ENCODE measurements at regions not wholly inside any gene's neighbourhood (a gene's known extent, or its start where the extent isn't known, plus 50 kb on each side); places are given as distances from the start of the nearest gene placed in this dataset.
A peak's percentile ranks its signal among the peaks of the same experiment; 100 is the strongest.

GRCh38 chr5:6159832-6160430 lies 218.4 kb downstream of the MED10 start:
- peak; percentile 21 for DNase-seq

GRCh38 chr5:6158974-6159831 lies 219.1 kb downstream of the MED10 start:
- peak; percentile 50 for DNase-seq

- no peak for DNase-seq
Measured at GRCh38 chr5:6154216-6154615, 224.1 kb downstream of the MED10 start.

- DNase-seq = no peak
Measured at GRCh38 chr5:6146271-6146670, 232.1 kb downstream of the MED10 start.

- no peak for DNase-seq
Measured at GRCh38 chr5:6145616-6146237, 232.6 kb downstream of the MED10 start.

- no peak for DNase-seq
Measured at GRCh38 chr5:6143523-6143922, 234.8 kb downstream of the MED10 start.

- no peak for DNase-seq
Measured at GRCh38 chr5:6142353-6142752, 236.0 kb downstream of the MED10 start.

- DNase-seq = no peak
Measured at GRCh38 chr5:6140219-6140618, 238.1 kb downstream of the MED10 start.

GRCh38 chr5:6135977-6136376 lies 242.4 kb downstream of the MED10 start:
- no peak for DNase-seq

- no peak for DNase-seq
Measured at GRCh38 chr5:6134281-6134680, 244.1 kb downstream of the MED10 start.

GRCh38 chr5:6125781-6126180 lies 252.6 kb downstream of the MED10 start:
- no peak for DNase-seq

GRCh38 chr5:6118691-6119090 lies 259.7 kb downstream of the MED10 start:
- DNase-seq = no peak

GRCh38 chr5:6117212-6117611 lies 261.1 kb downstream of the MED10 start:
- DNase-seq = no peak

GRCh38 chr5:6115852-6116251 lies 262.5 kb downstream of the MED10 start:
- no peak for DNase-seq

- no peak for DNase-seq
Measured at GRCh38 chr5:6112538-6112937, 265.8 kb downstream of the MED10 start.

GRCh38 chr5:6112125-6112524 lies 266.2 kb downstream of the MED10 start:
- DNase-seq = no peak

- no peak for DNase-seq
Measured at GRCh38 chr5:6111131-6111530, 267.2 kb downstream of the MED10 start.

- no peak for DNase-seq
Measured at GRCh38 chr5:6110441-6111005, 267.8 kb downstream of the MED10 start.

GRCh38 chr5:6108981-6109825 lies 269.1 kb downstream of the MED10 start:
- no peak for DNase-seq

GRCh38 chr5:6108540-6108848 lies 269.9 kb downstream of the MED10 start:
- DNase-seq = no peak

GRCh38 chr5:6107675-6108539 lies 270.4 kb downstream of the MED10 start:
- no peak for DNase-seq

GRCh38 chr5:6106756-6107155 lies 271.6 kb downstream of the MED10 start:
- no peak for DNase-seq

Data from NCI-H1092 (cell line).